IMR-90 (cell line): ENCODE measurements at regions not wholly inside any gene's neighbourhood (a gene's known extent, or its start where the extent isn't known, plus 50 kb on each side); places are given as distances from the start of the nearest gene placed in this dataset.

Experiments
- ATAC-seq: fragments of 200-7000 bp; cut with Tn5 transposase; 2 replicates; pipeline ENCODE4 v1.9.1; 2020; ENCODE audit warnings: low read depth, mild to moderate bottlenecking, moderate library complexity
- BruUV-seq: library from RNA; stranded (reverse); fragments of 400-500 nt; replicated peaks from 2 replicates; lab custom pipeline; 2021; lab: Mats Ljungman, UMichigan
- CTCF ChIA-PET: fragments of 300-600 bp; formaldehyde crosslinking; extraction: SDS; loops from one replicate; lab custom pipeline; 2021; ENCODE audit warnings: antibody characterized with exemption; lab: Yijun Ruan, JAX
- POLR2A ChIA-PET: fragments of 300-600 bp; sonication (Branson Sonifier 250); formaldehyde crosslinking; loops from one replicate; lab custom pipeline; 2022; ENCODE audit warnings: antibody characterized with exemption; ENCODE audit not compliant: unreplicated experiment; lab: Charles Lee
- DNase-seq: peaks from one replicate; pipeline ENCODE4 v3.0.0; 2013
- H2AFZ ChIP-seq: replicated peaks from 2 replicates; pipeline ENCODE3; 2013; ENCODE audit warnings: low read length, mild to moderate bottlenecking; ENCODE audit not compliant: poor library complexity
- H2AK5ac ChIP-seq: 2 replicates; pipeline ENCODE4 v1.6.1; 2013; ENCODE audit warnings: low read depth, low read length, inconsistent platforms
- H2AK9ac ChIP-seq: replicated peaks from 2 replicates; pipeline ENCODE3; 2013; ENCODE audit warnings: mild to moderate bottlenecking, low read depth, low read length, moderate library complexity; ENCODE audit not compliant: poor library complexity
- H2BK120ac ChIP-seq: 2 replicates; pipeline ENCODE4 v1.6.1; 2013; ENCODE audit warnings: low read depth, low read length, inconsistent platforms
- H2BK15ac ChIP-seq: 3 replicates; pipeline ENCODE4 v1.6.1; 2013; ENCODE audit warnings: low read depth, low read length, inconsistent platforms
- H2BK20ac ChIP-seq: 2 replicates; pipeline ENCODE4 v1.6.1; 2013; ENCODE audit warnings: low read depth, mild to moderate bottlenecking, inconsistent platforms, low read length, moderate library complexity
- H2BK5ac ChIP-seq: 2 replicates; pipeline ENCODE4 v1.6.1; 2013; ENCODE audit warnings: mild to moderate bottlenecking, low read depth, low read length, inconsistent platforms; ENCODE audit not compliant: poor library complexity, severe bottlenecking
- H3K14ac ChIP-seq: replicated peaks from 2 replicates; pipeline ENCODE4 v1.6.1; 2013; ENCODE audit warnings: low read depth, low read length, inconsistent platforms
- H3K18ac ChIP-seq: 2 replicates; pipeline ENCODE4 v1.6.1; 2013; ENCODE audit warnings: low read depth, low read length, control low read depth
- H3K23ac ChIP-seq: 2 replicates; pipeline ENCODE4 v1.6.1; 2013; ENCODE audit warnings: low read depth, low read length, inconsistent platforms
- H3K27ac ChIP-seq: 2 replicates; pipeline ENCODE4 v1.5.1; 2013; ENCODE audit warnings: mild to moderate bottlenecking, control low read depth, low read length; ENCODE audit not compliant: insufficient read depth
- H3K27me3 ChIP-seq: 2 replicates; pipeline ENCODE4 v1.6.1; 2013; ENCODE audit warnings: low read length; ENCODE audit not compliant: control insufficient read depth, insufficient read depth
- H3K36me3 ChIP-seq: 2 replicates; pipeline ENCODE4 v1.6.1; 2013; ENCODE audit warnings: low read length, mixed read lengths; ENCODE audit not compliant: control insufficient read depth, insufficient read depth
- H3K4ac ChIP-seq: 2 replicates; pipeline ENCODE4 v1.6.1; 2013; ENCODE audit warnings: low read depth, low read length, inconsistent platforms
- H3K4me1 ChIP-seq: 2 replicates; pipeline ENCODE4 v1.6.1; 2013; ENCODE audit warnings: low read length, mixed read lengths; ENCODE audit not compliant: control insufficient read depth, insufficient read depth
- H3K4me2 ChIP-seq: 2 replicates; pipeline ENCODE4 v1.6.1; 2013; ENCODE audit warnings: low read depth, mild to moderate bottlenecking, control low read depth, low read length, moderate library complexity
- H3K4me3 ChIP-seq: 2 replicates; pipeline ENCODE4 v1.5.1; 2013; ENCODE audit warnings: low read depth, mild to moderate bottlenecking, control low read depth, low read length, moderate library complexity; ENCODE audit not compliant: insufficient read depth
- H3K56ac ChIP-seq: 2 replicates; pipeline ENCODE4 v1.6.1; 2013; ENCODE audit warnings: low read length, inconsistent platforms; ENCODE audit not compliant: insufficient read depth; ENCODE audit errors: extremely low read depth
- H3K79me1 ChIP-seq, 2 experiments: 2 replicates each; pipeline ENCODE4 v1.6.1; 2013; ENCODE audit warnings: low read length in 2 of 2, inconsistent platforms in 1 of 2, low read depth in 1 of 2
- H3K9ac ChIP-seq: 2 replicates; pipeline ENCODE4 v1.6.1; 2013; ENCODE audit warnings: low read depth, low read length, control low read depth
- H3K9me1 ChIP-seq: 2 replicates; pipeline ENCODE4 v1.6.1; 2013; ENCODE audit warnings: low read length, inconsistent platforms; ENCODE audit not compliant: insufficient read depth
- H3K9me3 ChIP-seq: 2 replicates; pipeline ENCODE4 v1.6.1; 2013; ENCODE audit warnings: low read length; ENCODE audit not compliant: control insufficient read depth, insufficient read depth
- H4K20me1 ChIP-seq: 2 replicates; pipeline ENCODE4 v1.6.1; 2013; ENCODE audit warnings: low read length, inconsistent platforms; ENCODE audit not compliant: insufficient read depth
- H4K5ac ChIP-seq: 2 replicates; pipeline ENCODE4 v1.6.1; 2013; ENCODE audit warnings: mild to moderate bottlenecking, low read depth, low read length, control low read depth
- H4K8ac ChIP-seq, 2 experiments: 2 replicates each; pipeline ENCODE4 v1.6.1; 2013; ENCODE audit warnings: low read depth in 2 of 2, low read length in 2 of 2, control low read depth in 1 of 2, inconsistent platforms in 1 of 2
- H4K91ac ChIP-seq: 2 replicates; pipeline ENCODE4 v1.6.1; 2013; ENCODE audit warnings: low read depth, low read length, inconsistent platforms; ENCODE audit not compliant: insufficient read depth
- BHLHE40 ChIP-seq: fragments of 150-350 bp; IDR thresholded peaks from 2 replicates; pipeline ENCODE4 v1.6.1; 2016; ENCODE audit warnings: mild to moderate bottlenecking, low read depth, low read length
- CEBPB ChIP-seq: IDR thresholded peaks from 2 replicates; pipeline ENCODE4 v1.6.1; 2012; ENCODE audit warnings: low read depth, low read length, improper control_type of control experiment
- CHD1 ChIP-seq: IDR thresholded peaks from 2 replicates; pipeline ENCODE4 v1.6.1; 2012; ENCODE audit warnings: low read depth, low read length, improper control_type of control experiment
- FOS ChIP-seq: fragments of 150-350 bp; IDR thresholded peaks from 2 replicates; pipeline ENCODE4 v1.6.1; 2016; ENCODE audit warnings: low read depth, low read length
- MAFK ChIP-seq: IDR thresholded peaks from 2 replicates; pipeline ENCODE4 v1.6.1; 2012; ENCODE audit warnings: low read depth, low read length, improper control_type of control experiment
- MAZ ChIP-seq: IDR thresholded peaks from 2 replicates; pipeline ENCODE4 v1.6.1; 2012; ENCODE audit warnings: low read depth, mild to moderate bottlenecking, low read length, improper control_type of control experiment, moderate library complexity, borderline replicate concordance
- MXI1 ChIP-seq: IDR thresholded peaks from 2 replicates; pipeline ENCODE4 v1.6.1; 2012; ENCODE audit warnings: low read depth, mild to moderate bottlenecking, low read length, moderate library complexity, borderline replicate concordance
- NFE2L2 ChIP-seq: fragments of 150-350 bp; IDR thresholded peaks from 2 replicates; pipeline ENCODE4 v1.6.1; 2016; ENCODE audit warnings: low read depth, mild to moderate bottlenecking, low read length
- POLR2A ChIP-seq: IDR thresholded peaks from 2 replicates; pipeline ENCODE4 v1.6.1; 2012; ENCODE audit warnings: mild to moderate bottlenecking, low read depth, low read length
- RAD21 ChIP-seq: IDR thresholded peaks from 2 replicates; pipeline ENCODE4 v1.6.1; 2012; ENCODE audit warnings: low read length, improper control_type of control experiment
- RCOR1 ChIP-seq: IDR thresholded peaks from 2 replicates; pipeline ENCODE4 v1.6.1; 2012; ENCODE audit warnings: mild to moderate bottlenecking, low read length, improper control_type of control experiment; ENCODE audit not compliant: insufficient replicate concordance
- RFX5 ChIP-seq: IDR thresholded peaks from 2 replicates; pipeline ENCODE4 v1.8.0; 2012; ENCODE audit warnings: low read depth, mild to moderate bottlenecking, low read length, moderate library complexity
- SMC3 ChIP-seq: fragments of 150-350 bp; IDR thresholded peaks from 2 replicates; pipeline ENCODE4 v1.6.1; 2016; ENCODE audit warnings: low read depth, mild to moderate bottlenecking, antibody characterized with exemption, low read length, moderate library complexity
- WGBS, 2 experiments: methylation state at CpG; one replicate each; pipeline versions ENCODE4 v1.1.5 to v1.1.7; 2013; ENCODE audit warnings: missing lambda C conversion rate in 2 of 2; ENCODE audit not compliant: insufficient read length in 1 of 2; ENCODE audit errors: extremely low coverage in 2 of 2; 5-methylcytosine and 5-hydroxymethylcytosine counted together
- dilution Hi-C: fragments of 300-500 bp; cut with HindIII; formaldehyde crosslinking; loops from one replicate; pipeline ENCODE4 v1.14.3; 2018; ENCODE audit warnings: low sequenced_read_pairs; ENCODE audit not compliant: unreplicated experiment
- in situ Hi-C: fragments of 300-500 bp; cut with MboI; formaldehyde crosslinking; loops from 3 replicates; pipeline ENCODE4 v1.14.3; 2019; ENCODE audit warnings: low sequenced_read_pairs, inconsistent platforms, mixed read lengths
- intact Hi-C: fragments of 100-400 bp; cut with micrococcal nuclease; formaldehyde crosslinking; loops from 2 replicates; pipeline ENCODE4 v1.10.0; 2022
- TF ChIP-seq, protein P1 (sequence below): fragments of 150-350 bp; IDR thresholded peaks from 2 replicates; pipeline ENCODE4 v1.6.1; 2016; ENCODE audit warnings: low read depth, mild to moderate bottlenecking, low read length, moderate library complexity, borderline replicate concordance
- TF ChIP-seq, protein P2 (sequence below): fragments of 150-350 bp; IDR thresholded peaks from 2 replicates; pipeline ENCODE4 v1.6.1; 2017; ENCODE audit warnings: mild to moderate bottlenecking, antibody characterized with exemption, low read length, low read depth
- TF ChIP-seq, protein P3 (sequence below): conservative IDR thresholded peaks from 2 replicates; pipeline ENCODE4 v1.5.1; 2012; ENCODE audit warnings: mild to moderate bottlenecking, low read depth, low read length, improper control_type of control experiment

DNA sequence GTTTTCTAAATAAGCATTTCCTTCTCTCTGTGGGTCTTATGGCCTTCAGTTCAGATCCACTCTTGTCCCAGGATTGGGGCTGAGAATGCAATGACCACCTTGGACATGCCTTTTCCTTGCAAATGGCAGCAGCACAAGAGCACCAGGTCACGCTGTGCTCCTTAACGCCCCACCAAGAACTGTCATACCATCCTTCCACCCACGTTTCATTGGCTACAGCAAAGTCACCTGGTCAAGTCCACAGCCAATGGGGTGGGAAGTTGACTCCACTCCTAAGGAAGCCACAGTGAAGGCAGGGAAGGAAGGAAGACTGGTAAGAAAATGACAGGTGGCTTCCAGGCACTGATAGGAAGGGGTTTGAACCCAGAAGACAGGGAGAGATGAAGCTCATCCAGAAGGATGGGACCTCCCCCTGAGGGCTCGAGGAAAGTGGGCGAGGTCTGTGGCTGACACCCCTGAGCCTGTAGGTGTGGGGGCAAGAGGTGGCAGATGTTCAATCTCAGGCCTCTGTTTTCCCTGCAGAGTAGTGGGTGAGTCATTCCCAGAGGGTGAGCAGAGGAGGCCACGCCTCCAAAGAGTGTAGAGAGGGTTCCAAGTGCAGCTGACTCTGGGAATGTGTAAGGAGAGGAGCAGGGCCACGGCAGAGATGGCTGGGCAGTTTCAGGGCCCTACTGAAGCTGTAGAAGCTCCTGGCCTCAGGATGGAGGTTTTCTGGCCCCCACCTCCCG, 113.5 kb upstream of the VRK1 start:
- no peaks in the 10 kb centered on the region for H4K20me1 ChIP-seq
- dilution Hi-C loops: no loop called here
- H3K79me1 ChIP-seq: no peaks in the 10 kb centered on the region
- H4K5ac ChIP-seq: no peak overlapping the region
- H2AK5ac ChIP-seq: no peak overlapping the region
- TF ChIP-seq MAZ: no peak
- TF ChIP-seq FOS: no peak
- TF ChIP-seq NFE2L2: no peak
- no peak for TF ChIP-seq SMC3
- TF ChIP-seq, protein P1, sequence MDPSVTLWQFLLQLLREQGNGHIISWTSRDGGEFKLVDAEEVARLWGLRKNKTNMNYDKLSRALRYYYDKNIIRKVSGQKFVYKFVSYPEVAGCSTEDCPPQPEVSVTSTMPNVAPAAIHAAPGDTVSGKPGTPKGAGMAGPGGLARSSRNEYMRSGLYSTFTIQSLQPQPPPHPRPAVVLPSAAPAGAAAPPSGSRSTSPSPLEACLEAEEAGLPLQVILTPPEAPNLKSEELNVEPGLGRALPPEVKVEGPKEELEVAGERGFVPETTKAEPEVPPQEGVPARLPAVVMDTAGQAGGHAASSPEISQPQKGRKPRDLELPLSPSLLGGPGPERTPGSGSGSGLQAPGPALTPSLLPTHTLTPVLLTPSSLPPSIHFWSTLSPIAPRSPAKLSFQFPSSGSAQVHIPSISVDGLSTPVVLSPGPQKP: no peak
- no peak for TF ChIP-seq MXI1
- no peak for TF ChIP-seq POLR2A
- no peak for TF ChIP-seq CEBPB
- TF ChIP-seq RFX5: no peak
- no peak for TF ChIP-seq RAD21
- TF ChIP-seq, protein P2, sequence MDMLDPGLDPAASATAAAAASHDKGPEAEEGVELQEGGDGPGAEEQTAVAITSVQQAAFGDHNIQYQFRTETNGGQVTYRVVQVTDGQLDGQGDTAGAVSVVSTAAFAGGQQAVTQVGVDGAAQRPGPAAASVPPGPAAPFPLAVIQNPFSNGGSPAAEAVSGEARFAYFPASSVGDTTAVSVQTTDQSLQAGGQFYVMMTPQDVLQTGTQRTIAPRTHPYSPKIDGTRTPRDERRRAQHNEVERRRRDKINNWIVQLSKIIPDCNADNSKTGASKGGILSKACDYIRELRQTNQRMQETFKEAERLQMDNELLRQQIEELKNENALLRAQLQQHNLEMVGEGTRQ: no peak
- no peak for TF ChIP-seq CHD1
- TF ChIP-seq, protein P3, sequence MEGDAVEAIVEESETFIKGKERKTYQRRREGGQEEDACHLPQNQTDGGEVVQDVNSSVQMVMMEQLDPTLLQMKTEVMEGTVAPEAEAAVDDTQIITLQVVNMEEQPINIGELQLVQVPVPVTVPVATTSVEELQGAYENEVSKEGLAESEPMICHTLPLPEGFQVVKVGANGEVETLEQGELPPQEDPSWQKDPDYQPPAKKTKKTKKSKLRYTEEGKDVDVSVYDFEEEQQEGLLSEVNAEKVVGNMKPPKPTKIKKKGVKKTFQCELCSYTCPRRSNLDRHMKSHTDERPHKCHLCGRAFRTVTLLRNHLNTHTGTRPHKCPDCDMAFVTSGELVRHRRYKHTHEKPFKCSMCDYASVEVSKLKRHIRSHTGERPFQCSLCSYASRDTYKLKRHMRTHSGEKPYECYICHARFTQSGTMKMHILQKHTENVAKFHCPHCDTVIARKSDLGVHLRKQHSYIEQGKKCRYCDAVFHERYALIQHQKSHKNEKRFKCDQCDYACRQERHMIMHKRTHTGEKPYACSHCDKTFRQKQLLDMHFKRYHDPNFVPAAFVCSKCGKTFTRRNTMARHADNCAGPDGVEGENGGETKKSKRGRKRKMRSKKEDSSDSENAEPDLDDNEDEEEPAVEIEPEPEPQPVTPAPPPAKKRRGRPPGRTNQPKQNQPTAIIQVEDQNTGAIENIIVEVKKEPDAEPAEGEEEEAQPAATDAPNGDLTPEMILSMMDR: no peak
- TF ChIP-seq MAFK: no peak
- TF ChIP-seq RCOR1: no peak
- no peak for TF ChIP-seq BHLHE40
- H3K27ac ChIP-seq: no peak overlapping the region
- H4K8ac ChIP-seq: no peak overlapping the region
- BruUV-seq: no TSS peak
- POLR2A ChIA-PET: no interaction called here
- H3K4me3 ChIP-seq: no peak overlapping the region
- no peak overlapping the region for H3K18ac ChIP-seq
- no peak overlapping the region for H3K4ac ChIP-seq
- DNase-seq: no peak
- no peak overlapping the region for H2BK20ac ChIP-seq
- H3K14ac ChIP-seq: no peak overlapping the region
- no peaks in the 10 kb centered on the region for H3K9me1 ChIP-seq
- H3K4me1 ChIP-seq: no peaks in the 10 kb centered on the region
- no peak overlapping the region for H2BK15ac ChIP-seq
- no peak overlapping the region for H2BK120ac ChIP-seq
- H2AK9ac ChIP-seq: no peak overlapping the region
- H3K23ac ChIP-seq: no peak overlapping the region
- in situ Hi-C loops: no loop called here
- intact Hi-C loops: no loop called here
- no peak overlapping the region for H3K4me2 ChIP-seq
- H3K27me3 ChIP-seq: no peaks in the 10 kb centered on the region
- H2BK5ac ChIP-seq: no peak overlapping the region
- ATAC-seq: no peak
- H3K9ac ChIP-seq: no peak overlapping the region
- CTCF ChIA-PET: no interaction called here
- H3K36me3 ChIP-seq: no peaks in the 10 kb centered on the region
- WGBS, 2 experiments: 17% methylated on average over 1 of the region's 8 CpGs; no CpG with 5 or more reads in 1 of the 2 experiments
- H4K91ac ChIP-seq: no peak overlapping the region
- no peaks in the 10 kb centered on the region for H3K9me3 ChIP-seq
- H3K56ac ChIP-seq: no peak overlapping the region
- H2AFZ ChIP-seq: no peak overlapping the region
